ENCODE measurements at regions not wholly inside any gene's neighbourhood (a gene's known extent, or its start where the extent isn't known, plus 50 kb on each side); places are given as distances from the start of the nearest gene placed in this dataset.

DNA sequence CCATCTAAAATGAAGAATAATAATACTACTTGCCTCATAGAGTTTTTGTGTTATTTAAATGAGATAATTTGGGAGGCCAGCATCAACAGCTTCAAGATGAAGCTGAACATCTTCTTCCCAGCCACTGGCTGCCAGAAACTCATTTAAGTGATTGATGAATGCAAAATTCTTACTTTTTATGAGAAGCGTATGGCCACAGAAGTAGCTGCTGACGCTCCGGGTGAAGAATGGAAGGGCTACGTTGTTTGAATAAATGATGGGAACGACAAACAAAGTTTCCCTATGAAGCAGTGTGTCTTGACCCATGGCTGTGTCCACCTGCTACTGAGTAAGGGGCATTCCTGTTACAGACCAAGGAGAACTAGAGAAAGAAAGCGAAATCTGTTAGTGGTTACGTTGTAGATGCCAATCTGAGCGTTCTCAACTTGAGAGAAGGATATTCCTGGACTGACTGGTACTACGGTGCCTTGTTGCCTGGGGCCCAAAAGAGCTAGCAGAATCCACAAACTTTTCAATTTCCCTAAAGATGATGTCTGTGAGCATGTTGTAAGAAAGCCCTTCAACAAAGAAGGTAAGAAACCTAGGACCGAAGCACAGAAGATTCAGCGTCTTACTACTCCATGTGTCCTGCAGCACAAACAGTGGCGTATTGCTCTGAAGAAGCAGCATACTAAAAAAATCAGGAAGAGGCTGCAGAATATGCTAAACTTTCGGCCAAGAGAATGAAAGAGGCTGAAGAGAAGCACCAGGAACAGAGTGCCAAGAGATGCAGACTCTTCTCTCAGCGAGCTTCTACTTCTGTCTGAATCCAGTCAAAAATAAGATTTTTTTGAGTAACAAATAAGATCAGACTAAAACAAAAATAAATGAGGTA is 100.0 kb upstream of the LRIG3 start:
- H3K27ac ChIP-seq = no peak overlapping the region
- DNase-seq (ENCODE audit: low read depth, low spot score) = no peak

- DNase-seq (ENCODE audit: low read depth, low spot score) = no peak
Observed at GRCh38 chr12:59014885-59015284, 94.6 kb upstream of the LRIG3 start.

GRCh38 chr12:59010941-59011340 is 90.6 kb upstream of the LRIG3 start:
- no peak for DNase-seq (ENCODE audit: low read depth, low spot score)

More at GRCh38 chr12:59014885-59015284, 94.6 kb upstream of the LRIG3 start:
- H3K27ac ChIP-seq = no peak overlapping the region

GRCh38 chr12:59010118-59010517 is 89.8 kb upstream of the LRIG3 start:
- no peak for DNase-seq (ENCODE audit: low read depth, low spot score)
- no peak overlapping the region for H3K27ac ChIP-seq

More at GRCh38 chr12:59010941-59011340, 90.6 kb upstream of the LRIG3 start:
- H3K27ac ChIP-seq = no peak overlapping the region

DNA sequence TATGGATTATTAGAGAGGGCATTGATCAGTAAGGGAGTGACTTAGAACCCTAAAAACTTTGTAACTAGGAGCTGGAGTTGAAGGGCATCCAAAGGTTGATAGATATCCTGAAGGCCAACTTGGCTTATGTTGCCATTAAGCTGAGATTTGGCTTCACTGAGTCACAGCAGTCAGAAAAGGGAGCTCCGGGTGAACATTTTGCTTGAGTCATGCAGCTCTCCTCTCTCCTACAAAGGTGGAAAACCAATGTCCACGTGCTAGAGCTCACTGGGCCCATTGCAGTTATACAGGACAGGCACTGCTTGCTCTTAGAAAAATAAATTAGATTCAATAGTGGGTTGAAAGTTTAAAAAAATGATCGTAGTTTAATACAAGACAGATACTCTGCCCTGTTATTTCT is 87.3 kb upstream of the LRIG3 start:
- no peak overlapping the region for H3K27ac ChIP-seq
- no peak for DNase-seq (ENCODE audit: low read depth, low spot score)

DNA sequence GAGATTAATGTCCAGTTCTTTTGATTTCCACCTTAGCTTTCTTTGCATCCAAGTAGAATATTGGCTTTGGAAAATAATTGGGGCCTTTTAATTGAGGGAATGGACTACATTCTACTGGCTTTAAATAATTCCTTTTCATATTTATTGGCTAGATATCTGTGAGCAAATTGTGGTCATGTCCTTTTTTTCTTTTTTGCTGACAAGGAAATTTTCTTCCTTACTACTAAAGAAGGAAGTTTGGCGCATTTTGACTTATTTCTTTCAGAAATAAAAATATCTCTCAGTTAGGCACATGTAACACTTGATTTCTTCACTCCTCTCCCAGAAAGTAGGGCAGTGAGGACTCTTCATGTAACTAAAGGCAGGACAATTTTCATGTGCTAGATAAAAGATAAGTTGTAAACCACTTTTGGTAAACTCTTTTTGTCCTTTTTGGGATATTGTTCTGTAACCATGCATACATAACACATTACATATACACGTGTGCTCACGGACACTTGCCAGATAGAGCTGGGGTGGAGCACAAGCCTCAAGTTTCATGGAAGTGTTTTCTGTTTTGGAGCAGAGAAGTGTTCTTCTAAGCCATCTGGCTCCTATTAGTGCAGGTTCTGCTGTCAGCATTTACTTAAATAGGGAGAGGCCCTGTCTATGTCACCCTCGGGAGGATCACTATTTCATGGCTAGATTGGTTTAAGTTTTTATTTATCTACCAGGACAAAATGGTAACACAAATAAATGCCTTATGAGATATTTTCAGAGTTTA is 85.1 kb upstream of the LRIG3 start:
- DNase-seq (ENCODE audit: low read depth, low spot score) = no peak

DNA sequence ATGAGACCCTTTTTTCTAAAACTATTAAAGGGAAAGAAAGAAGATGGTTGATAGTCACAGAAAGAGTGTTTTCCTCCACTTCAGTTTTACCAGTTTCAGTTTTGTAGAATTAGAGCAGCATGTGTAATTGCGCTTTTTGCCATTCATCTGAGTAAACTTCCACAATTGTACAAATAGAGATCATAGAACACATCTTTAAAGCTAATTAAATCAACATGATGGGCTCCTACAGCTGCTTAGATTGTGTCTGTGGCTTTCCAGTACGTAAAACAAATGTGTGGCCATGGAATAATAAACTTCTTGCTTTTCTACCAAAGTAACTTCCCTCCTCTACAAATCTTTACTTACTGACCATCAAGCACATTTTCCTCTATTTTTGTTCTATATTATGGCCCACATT is 84.2 kb upstream of the LRIG3 start:
- H3K27ac ChIP-seq = no peak overlapping the region
- no peak for DNase-seq (ENCODE audit: low read depth, low spot score)

More for the DNA sequence above, 85.1 kb upstream of the LRIG3 start:
- no peak overlapping the region for H3K27ac ChIP-seq

GRCh38 chr12:58995666-58996363 is 75.5 kb upstream of the LRIG3 start:
- no peak for DNase-seq (ENCODE audit: low read depth, low spot score)
- H3K27ac ChIP-seq = no peak overlapping the region

DNA sequence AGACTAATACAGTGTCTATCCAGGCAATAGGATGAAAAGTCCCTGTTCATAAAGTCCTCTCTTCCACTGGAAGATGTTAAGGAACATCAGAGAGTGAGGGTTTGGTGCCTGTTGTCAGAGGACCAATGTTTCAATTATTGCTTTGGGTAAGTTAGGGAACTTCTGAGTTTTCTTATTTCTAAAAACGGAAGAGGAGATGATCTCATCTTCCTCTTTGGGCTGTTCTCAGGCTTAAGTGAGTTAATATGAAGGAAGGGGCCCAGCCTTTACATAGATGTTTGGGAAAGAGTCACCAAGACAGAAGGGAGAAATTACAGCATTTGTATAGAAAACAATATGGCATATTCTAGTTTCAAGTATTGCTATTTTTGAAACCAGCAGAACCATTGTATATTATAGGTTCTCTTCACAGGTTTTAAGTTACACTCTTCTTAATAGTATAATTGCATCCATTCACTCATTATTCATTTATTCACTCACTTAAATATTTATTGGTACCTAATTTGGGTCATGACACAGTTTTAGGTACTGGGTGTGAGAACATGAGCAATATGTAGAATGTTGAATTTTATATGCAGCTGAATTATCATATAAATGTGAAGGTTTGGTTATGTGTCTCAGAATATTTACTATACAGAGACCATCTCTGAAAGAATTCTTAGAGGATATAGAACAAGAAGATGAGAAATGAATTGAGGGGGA is 68.5 kb upstream of the LRIG3 start:
- DNase-seq (ENCODE audit: low read depth, low spot score) = no peak
- H3K27ac ChIP-seq = no peak overlapping the region

DNA sequence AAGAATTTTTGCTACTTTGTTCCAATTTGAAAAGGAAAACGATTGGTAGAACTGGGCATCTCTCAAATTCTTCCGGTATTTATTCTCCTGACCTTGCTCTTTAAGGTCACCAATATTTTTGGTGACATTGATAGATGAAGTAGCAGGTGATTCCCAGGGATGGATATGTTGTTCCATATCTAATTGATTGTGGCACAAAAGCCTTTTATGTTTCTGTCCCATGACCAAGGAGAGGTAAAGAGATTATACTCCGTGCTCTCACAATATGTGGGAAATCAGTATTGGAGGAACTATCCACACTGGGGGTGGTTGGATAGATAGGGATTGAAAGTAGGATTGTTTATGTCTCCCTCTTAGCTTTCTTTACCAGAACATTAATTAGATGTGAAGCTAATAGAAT is 61.7 kb upstream of the LRIG3 start:
- no peak for DNase-seq (ENCODE audit: low read depth, low spot score)
- H3K27ac ChIP-seq = no peak overlapping the region

DNA sequence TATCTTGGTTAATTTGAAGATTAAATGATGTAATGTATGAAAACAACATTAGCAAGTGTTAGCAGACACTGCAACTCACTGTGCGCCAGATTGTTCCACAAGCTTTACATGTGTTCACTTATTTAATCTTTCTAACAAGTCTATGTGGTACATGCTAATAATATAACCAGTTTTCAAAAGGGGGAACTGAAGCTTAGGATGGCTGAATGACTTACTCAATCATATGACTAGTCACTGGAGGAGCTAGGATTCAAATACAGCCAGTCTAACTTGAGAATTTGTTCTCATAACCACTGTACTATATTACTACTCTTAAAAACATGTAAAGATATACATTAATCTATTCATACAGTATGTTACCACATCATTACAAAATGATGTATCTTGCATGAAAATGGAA is 60.5 kb upstream of the LRIG3 start:
- H3K27ac ChIP-seq = no peak overlapping the region
- no peak for DNase-seq (ENCODE audit: low read depth, low spot score)

DNA sequence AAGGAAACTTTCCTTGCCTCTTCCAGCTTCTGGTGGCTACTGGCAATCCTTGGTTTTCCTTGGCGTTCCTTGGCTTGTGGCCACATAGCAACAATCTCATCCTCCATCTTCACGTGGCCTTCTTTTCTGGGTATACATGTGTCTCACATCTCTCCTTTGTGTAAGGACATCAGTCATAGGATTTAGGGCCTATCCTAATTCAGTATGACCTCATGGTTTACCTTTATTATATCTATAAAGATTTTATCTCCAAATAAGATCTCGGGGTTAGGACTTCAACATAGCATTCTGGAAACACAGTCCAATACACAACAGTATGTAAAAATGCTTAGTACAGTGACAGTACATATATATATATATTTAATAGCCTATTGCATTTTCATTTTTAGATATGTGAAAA is 58.4 kb upstream of the LRIG3 start:
- DNase-seq (ENCODE audit: low read depth, low spot score) = no peak
- H3K27ac ChIP-seq = no peak overlapping the region

DNA sequence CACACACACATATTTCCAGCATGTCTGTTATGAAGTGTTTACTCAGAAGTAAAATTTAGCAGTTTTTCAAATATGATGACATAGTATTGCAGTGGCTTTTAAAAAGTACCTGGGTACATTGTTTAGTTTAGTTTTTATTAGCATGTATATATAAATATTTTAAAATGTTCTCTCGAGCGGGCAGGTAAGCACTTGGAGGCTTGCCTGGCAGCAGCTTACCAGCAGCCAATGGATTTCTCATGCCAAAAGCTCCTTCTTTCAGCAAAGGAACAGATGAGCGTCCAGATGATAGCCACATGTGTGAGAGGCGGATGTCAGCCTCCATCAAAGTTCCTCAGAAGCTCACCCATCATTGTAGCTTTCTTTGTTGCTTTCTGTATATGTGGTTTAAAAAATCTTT is 57.2 kb upstream of the LRIG3 start:
- H3K27ac ChIP-seq = no peak overlapping the region
- no peak for DNase-seq (ENCODE audit: low read depth, low spot score)

- no peak overlapping the region for H3K27ac ChIP-seq
- no peak for DNase-seq (ENCODE audit: low read depth, low spot score)
Observed at GRCh38 chr12:58976146-58976545, 55.8 kb upstream of the LRIG3 start.

Data from epithelial cell of prostate (primary cell).